ENCODE measurements at regions not wholly inside any gene's neighbourhood (a gene's known extent, or its start where the extent isn't known, plus 50 kb on each side); places are given as distances from the start of the nearest gene placed in this dataset.

- TF ChIP-seq POLR2A (IDR thresholded peaks at IDR 0.05) (no peak), CTCF (IDR thresholded peaks at IDR 0.05) (no peak)
These were observed 131.1 kb downstream of the ACKR3 start for GRCh38 chr2:236700703-236701102.
